Stomach (tissue), 8 donors: ENCODE measurements at regions not wholly inside any gene's neighbourhood (a gene's known extent, or its start where the extent isn't known, plus 50 kb on each side); places are given as distances from the start of the nearest gene placed in this dataset.
"Not testable (repeated sequence)": the region's sequence is repeated elsewhere in the genome, so short reads cannot be mapped to it uniquely, and the experiment has no call there.

Experiments
- DNase-seq, 2 donors: peaks; one replicate each; pipeline versions ENCODE4 v3.0.0 to v3.0.0-alpha.2; 2013 to 2019
- H3K27ac ChIP-seq, 5 donors: fragments of 200-600 bp in 4 of 5; sonication (generic) in 4 of 5; one replicate each; pipeline ENCODE4 v1.5.1; 2013 to 2019; ENCODE audit warnings: mild to moderate bottlenecking in 1 of 5, moderate library complexity in 1 of 5
- H3K27me3 ChIP-seq, 3 donors: fragments of 200-600 bp; sonication (generic); one replicate each; pipeline ENCODE4 v1.5.1; 2017 to 2019; ENCODE audit warnings: mixed run types in 1 of 3
- H3K36me3 ChIP-seq, 4 donors: fragments of 200-600 bp; sonication (generic); 1 replicate in 3 of 4; 2 replicates in 1 of 4; pipeline ENCODE4 v1.5.1; 2016 to 2019
- H3K4me1 ChIP-seq, 4 donors: fragments of 200-600 bp; sonication (generic); one replicate each; pipeline ENCODE4 v1.5.1; 2016 to 2019
- H3K4me3 ChIP-seq, 4 donors: fragments of 200-600 bp; sonication (generic) in 3 of 4; one replicate each; pipeline ENCODE4 v1.5.1; 2016 to 2019; ENCODE audit warnings: mild to moderate bottlenecking in 1 of 4
- H3K9me3 ChIP-seq, 4 donors: fragments of 200-600 bp; sonication (generic); one replicate each; pipeline ENCODE4 v1.5.1; 2016 to 2019
- CTCF ChIP-seq, 7 experiments: fragments of 450-650 bp in 4 of 7; fragments of 200-600 bp in 3 of 7; sonication (generic) in 3 of 7; IDR thresholded peaks; one replicate each; pipeline ENCODE4 v1.5.1; 2016 to 2019; ENCODE audit warnings: antibody characterized with exemption in 7 of 7, control low read depth in 2 of 7, mild to moderate bottlenecking in 1 of 7
- EP300 ChIP-seq: sonication (generic); formaldehyde crosslinking; IDR thresholded peaks from one replicate; pipeline ENCODE4 v1.6.1; 2017; ENCODE audit warnings: antibody characterized with exemption
- POLR2A ChIP-seq, 4 donors: fragments of 450-650 bp; IDR thresholded peaks; one replicate each; pipeline ENCODE4 v1.6.1; 2016; ENCODE audit warnings: antibody characterized with exemption in 4 of 4, control low read depth in 2 of 4, mild to moderate bottlenecking in 1 of 4, moderate library complexity in 1 of 4
- POLR2AphosphoS5 ChIP-seq, 3 donors: sonication (generic); formaldehyde crosslinking; IDR thresholded peaks; one replicate each; pipeline ENCODE4 v1.6.1; 2016; ENCODE audit warnings: antibody characterized with exemption in 3 of 3
- WGBS, 5 donors: extraction: QIAGEN DNeasy Blood & Tissue Kit in 3 of 5; methylation state at CpG; one replicate each; pipeline versions ENCODE4 v1.1.5 to v1.1.7; 2013 to 2018; 5-methylcytosine and 5-hydroxymethylcytosine counted together
- intact Hi-C: fragments of 100-400 bp; cut with DNase I; formaldehyde crosslinking; loops from one replicate; pipeline ENCODE4 v1.15.1; 2023; ENCODE audit warnings: low total_unique reads
- donor health status: healthy with polysubstance abuse.
- donor health status: Bipolar disorder and iron deficiency.
- donor health status: healthy.

- TF ChIP-seq POLR2A (IDR thresholded peaks at IDR 0.05) (no peak), EP300 (no peak), CTCF (IDR thresholded peaks at IDR 0.05) (no peak), POLR2AphosphoS5 (IDR thresholded peaks at IDR 0.05) (no peak)
- no peaks in the 10 kb centered on the region for H3K27me3 ChIP-seq
- H3K4me3 ChIP-seq: no peak overlapping the region
- intact Hi-C loops: no loop called here
- H3K9me3 ChIP-seq: no peaks in the 10 kb centered on the region
- H3K4me1 ChIP-seq: peaks cover 0 to 13% (median 0%) of the 10 kb centered on the region in 4 donors
- H3K27ac ChIP-seq: no peak overlapping the region
- H3K36me3 ChIP-seq: no peaks in the 10 kb centered on the region
- DNase-seq: no peak
- WGBS, 5 donors: 64 to 78% (median 68%) methylated on average over 3 of the region's 3 CpGs
Measured at GRCh38 chr2:67131257-67131609, 265.9 kb upstream of the ETAA1 start.

DNA sequence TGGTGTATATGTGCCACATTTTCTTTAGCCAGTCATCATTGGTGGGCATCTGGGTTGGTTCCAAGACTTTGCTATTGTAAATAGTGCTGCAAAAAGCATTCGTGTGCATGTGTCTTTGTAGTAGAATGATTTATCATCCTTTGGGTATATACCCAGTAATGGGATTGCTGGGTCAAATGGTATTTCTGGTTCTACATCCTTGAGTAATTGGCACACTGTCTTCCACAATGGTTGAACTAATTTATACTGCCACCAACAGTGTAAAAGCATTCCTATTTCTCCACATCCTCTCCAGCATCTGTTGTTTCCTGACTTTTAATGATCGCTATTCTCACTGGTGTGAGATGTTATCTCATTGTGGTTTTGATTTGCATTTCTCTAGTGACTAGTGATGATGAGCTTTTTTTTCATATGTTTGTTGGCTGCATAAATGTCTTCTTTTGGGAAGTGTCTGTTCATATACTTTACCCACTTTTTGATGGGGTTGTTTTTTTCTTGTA lies 264.6 kb upstream of the ETAA1 start:
- H3K4me1 ChIP-seq: peaks cover 0 to 13% (median 0%) of the 10 kb centered on the region in 4 donors
- H3K27ac ChIP-seq, intact Hi-C loops, H3K4me3 ChIP-seq, DNase-seq, H3K36me3 ChIP-seq, H3K9me3 ChIP-seq, H3K27me3 ChIP-seq: not testable (repeated sequence)
- WGBS, 5 donors: 80 to 89% (median 80%) methylated on average over 2 of the region's 2 CpGs

GRCh38 chr2:67135208-67135607 lies 261.9 kb upstream of the ETAA1 start:
- H3K27me3 ChIP-seq: no peaks in the 10 kb centered on the region
- no peak overlapping the region for H3K4me3 ChIP-seq
- TF ChIP-seq CTCF (IDR thresholded peaks at IDR 0.05): no peak
- TF ChIP-seq EP300: no peak
- TF ChIP-seq POLR2AphosphoS5 (IDR thresholded peaks at IDR 0.05): no peak
- TF ChIP-seq POLR2A (IDR thresholded peaks at IDR 0.05): no peak
- peaks cover 0 to 13% (median 0%) of the 10 kb centered on the region in 4 donors for H3K4me1 ChIP-seq
- no peaks in the 10 kb centered on the region for H3K9me3 ChIP-seq
- no peaks in the 10 kb centered on the region for H3K36me3 ChIP-seq
- intact Hi-C loops: no loop called here
- DNase-seq: peak in 1 of 2 donors; percentile 39
- no peak overlapping the region for H3K27ac ChIP-seq
- 51 to 73% (median 62%) methylated on average over 3 of the region's 3 CpGs for WGBS, 5 donors

GRCh38 chr2:67137699-67138098 lies 259.4 kb upstream of the ETAA1 start:
- intact Hi-C loops: no loop called here
- H3K27ac ChIP-seq: no peak overlapping the region
- TF ChIP-seq EP300: no peak
- TF ChIP-seq POLR2AphosphoS5 (IDR thresholded peaks at IDR 0.05): no peak
- H3K4me3 ChIP-seq: no peak overlapping the region
- no peaks in the 10 kb centered on the region for H3K36me3 ChIP-seq
- no peaks in the 10 kb centered on the region for H3K9me3 ChIP-seq
- H3K27me3 ChIP-seq: no peaks in the 10 kb centered on the region
- DNase-seq: no peak
- H3K4me1 ChIP-seq: peaks cover 0 to 6% (median 0%) of the 10 kb centered on the region in 4 donors

GRCh38 chr2:67142071-67142470 lies 255.1 kb upstream of the ETAA1 start:
- H3K27me3 ChIP-seq: no peaks in the 10 kb centered on the region
- intact Hi-C loops: no loop called here
- H3K36me3 ChIP-seq: no peaks in the 10 kb centered on the region
- TF ChIP-seq CTCF (IDR thresholded peaks at IDR 0.05) (no peak), POLR2A (IDR thresholded peaks at IDR 0.05) (no peak), POLR2AphosphoS5 (IDR thresholded peaks at IDR 0.05) (no peak), EP300 (no peak)
- H3K27ac ChIP-seq: no peak overlapping the region
- DNase-seq: no peak
- H3K4me3 ChIP-seq: no peak overlapping the region
- 32 to 45% (median 38%) methylated on average over 1 of the region's 1 CpG for WGBS, 5 donors
- H3K4me1 ChIP-seq: no peaks in the 10 kb centered on the region
- H3K9me3 ChIP-seq: no peaks in the 10 kb centered on the region
